SJSA1 (cell line): ENCODE measurements at regions not wholly inside any gene's neighbourhood (a gene's known extent, or its start where the extent isn't known, plus 50 kb on each side); places are given as distances from the start of the nearest gene placed in this dataset.
A peak's percentile ranks its signal among the peaks of the same experiment; 100 is the strongest.

Experiments
- DNase-seq, 2 experiments: peaks; one replicate each; pipeline ENCODE4 v3.0.0-alpha.2; 2015 to 2020; ENCODE audit warnings: low spot score in 2 of 2, low read depth in 1 of 2
- H3K27ac ChIP-seq: fragments of 250-450 bp; sonication (Bioruptor Pico); 2 replicates; pipeline ENCODE4 v1.5.1; 2020; ENCODE audit warnings: mild to moderate bottlenecking, moderate library complexity
- H3K27me3 ChIP-seq: fragments of 250-450 bp; sonication (Bioruptor Pico); replicated peaks from 2 replicates; pipeline ENCODE4 v1.5.1; 2020; ENCODE audit warnings: mild to moderate bottlenecking, moderate library complexity
- H3K36me3 ChIP-seq: fragments of 250-450 bp; sonication (Bioruptor Pico); 2 replicates; pipeline ENCODE4 v1.5.1; 2020; ENCODE audit warnings: mild to moderate bottlenecking
- H3K4me1 ChIP-seq: fragments of 250-450 bp; sonication (Bioruptor Pico); replicated peaks from 2 replicates; pipeline ENCODE4 v1.6.1; 2021; ENCODE audit warnings: mild to moderate bottlenecking
- H3K4me3 ChIP-seq: fragments of 250-450 bp; sonication (Bioruptor Pico); 2 replicates; pipeline ENCODE4 v1.5.1; 2020; ENCODE audit warnings: mild to moderate bottlenecking
- H3K9me3 ChIP-seq: fragments of 250-450 bp; sonication (Bioruptor Pico); replicated peaks from 2 replicates; pipeline ENCODE4 v1.5.1; 2020; ENCODE audit warnings: mild to moderate bottlenecking

DNA sequence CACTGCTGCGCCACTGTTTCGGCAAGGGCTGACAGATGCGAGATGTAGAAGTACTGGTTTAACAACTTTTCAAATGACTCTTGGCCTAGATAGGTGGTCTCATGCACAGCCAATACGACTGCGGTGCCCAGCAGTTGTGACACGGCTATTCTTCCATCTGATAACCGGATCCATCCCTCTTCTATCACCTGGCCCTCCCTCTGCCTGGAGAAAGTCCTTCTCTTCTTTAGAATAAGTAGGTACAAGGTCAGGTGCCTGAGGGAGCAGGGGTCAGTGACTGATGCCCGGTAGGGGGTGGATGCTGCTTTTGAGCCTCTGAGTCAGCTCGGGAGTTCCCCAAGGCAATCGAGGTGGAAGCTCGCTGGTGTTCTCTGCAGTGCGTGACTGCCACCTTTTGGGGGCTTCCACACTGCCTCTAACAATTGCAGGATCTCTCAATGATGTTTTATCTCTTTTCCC lies 166.8 kb upstream of the GRIK2 start:
- peak in 1 of 2 experiments; percentile 4 for DNase-seq
- Histone ChIP-seq H3K27me3 (no peaks in the 10 kb centered on the region), H3K27ac (no peak overlapping the region), H3K9me3 (0 out of 2 replicates have a peak, but pooled peaks cover 3% of the 10 kb centered on the region), H3K36me3 (no peaks in the 10 kb centered on the region), H3K4me3 (no peak overlapping the region), H3K4me1 (no peaks in the 10 kb centered on the region)

DNA sequence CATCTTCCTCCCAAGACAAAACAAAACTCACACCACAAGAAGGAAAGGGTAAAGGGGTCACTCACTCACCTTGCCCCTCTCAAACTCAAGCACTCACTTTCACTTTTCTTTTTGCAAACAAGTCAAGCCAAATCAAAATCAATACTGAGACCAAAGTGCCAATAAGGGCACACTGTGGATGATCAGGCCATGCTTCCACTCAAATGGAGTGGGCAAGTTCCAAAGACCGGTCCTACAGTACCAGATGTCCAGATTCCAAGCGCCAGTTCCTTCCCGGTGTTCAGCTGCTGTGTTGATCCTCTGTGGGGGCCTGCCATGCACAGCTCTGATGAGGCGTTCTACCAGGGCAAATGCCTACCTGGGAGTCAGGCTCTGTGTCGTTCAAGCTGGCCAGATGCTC lies 162.6 kb upstream of the GRIK2 start:
- DNase-seq: no peak
- no peak overlapping the region for H3K27ac ChIP-seq
- no peak overlapping the region for H3K4me3 ChIP-seq
- H3K4me1 ChIP-seq: no peaks in the 10 kb centered on the region
- H3K9me3 ChIP-seq: no peaks in the 10 kb centered on the region
- H3K36me3 ChIP-seq: no peaks in the 10 kb centered on the region
- H3K27me3 ChIP-seq: no peaks in the 10 kb centered on the region; the same call in 1 of the 2 replicates

DNA sequence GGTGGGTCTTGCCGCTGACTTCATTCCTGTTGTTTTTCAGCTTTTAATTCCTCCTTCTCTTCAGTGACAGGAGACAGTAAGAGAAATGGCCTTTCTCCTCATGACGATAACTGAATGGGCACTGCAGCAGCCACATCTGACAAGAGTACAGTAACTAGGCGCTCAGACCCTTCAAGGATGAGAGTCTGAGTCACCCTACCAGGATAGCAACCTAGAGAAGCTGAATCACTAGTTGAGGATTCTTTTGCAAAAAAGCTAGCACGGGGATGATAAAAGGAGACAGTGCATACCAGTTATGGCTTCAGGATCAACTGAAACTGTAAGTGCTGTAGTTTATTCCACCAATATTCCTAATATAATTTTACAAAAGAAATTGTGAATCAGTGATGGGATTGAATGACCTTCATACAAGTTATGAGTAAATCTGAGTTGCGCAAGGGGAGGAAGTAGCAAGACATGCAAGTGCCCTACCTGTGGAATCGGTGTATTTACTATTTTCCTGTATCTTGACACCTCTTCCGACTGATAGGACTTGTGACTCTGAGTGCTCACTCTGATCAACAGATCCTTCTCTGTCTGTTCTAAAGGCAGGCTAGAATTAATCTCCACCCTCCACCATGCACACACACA lies 161.8 kb upstream of the GRIK2 start:
- Histone ChIP-seq H3K36me3 (no peaks in the 10 kb centered on the region), H3K4me3 (no peak overlapping the region), H3K27ac (no peak overlapping the region), H3K9me3 (no peaks in the 10 kb centered on the region), H3K4me1 (no peaks in the 10 kb centered on the region), H3K27me3 (no peaks in the 10 kb centered on the region; the same call in 1 of the 2 replicates)
- DNase-seq: no peak

GRCh38 chr6:101232961-101233360 lies 160.5 kb upstream of the GRIK2 start:
- H3K27ac ChIP-seq: no peak overlapping the region
- no peaks in the 10 kb centered on the region; the same call in 1 of the 2 replicates for H3K27me3 ChIP-seq
- H3K4me1 ChIP-seq: no peaks in the 10 kb centered on the region
- H3K4me3 ChIP-seq: no peak overlapping the region
- H3K9me3 ChIP-seq: no peaks in the 10 kb centered on the region
- H3K36me3 ChIP-seq: no peaks in the 10 kb centered on the region
- DNase-seq: no peak

GRCh38 chr6:101236709-101237108 lies 156.8 kb upstream of the GRIK2 start:
- no peaks in the 10 kb centered on the region; the same call in 1 of the 2 replicates for H3K27me3 ChIP-seq
- no peak for DNase-seq
- no peaks in the 10 kb centered on the region for H3K4me1 ChIP-seq
- H3K4me3 ChIP-seq: no peak overlapping the region
- no peaks in the 10 kb centered on the region for H3K36me3 ChIP-seq
- no peaks in the 10 kb centered on the region for H3K9me3 ChIP-seq
- H3K27ac ChIP-seq: no peak overlapping the region

DNA sequence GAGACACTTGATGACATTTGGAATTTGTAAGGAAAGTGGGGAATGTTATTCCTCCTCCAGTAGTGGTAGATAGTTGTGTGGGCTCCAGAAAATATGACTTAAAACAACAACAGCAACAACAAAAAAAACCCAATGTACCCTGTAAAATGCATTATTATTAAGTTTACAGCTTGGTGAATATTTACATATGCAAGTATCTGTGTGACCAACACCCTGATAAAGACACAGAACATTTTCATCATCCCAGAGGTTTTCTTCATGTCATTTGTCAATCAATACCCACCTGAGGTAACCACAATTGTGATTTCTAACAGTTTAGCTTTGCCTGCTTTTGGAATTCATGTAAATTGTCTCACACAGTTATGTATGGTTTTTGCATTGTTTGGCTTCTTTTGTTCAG lies 152.1 kb upstream of the GRIK2 start:
- Histone ChIP-seq H3K9me3 (no peaks in the 10 kb centered on the region), H3K27ac (no peak overlapping the region), H3K27me3 (no peaks in the 10 kb centered on the region), H3K4me1 (no peaks in the 10 kb centered on the region), H3K36me3 (no peaks in the 10 kb centered on the region), H3K4me3 (no peak overlapping the region)
- no peak for DNase-seq

DNA sequence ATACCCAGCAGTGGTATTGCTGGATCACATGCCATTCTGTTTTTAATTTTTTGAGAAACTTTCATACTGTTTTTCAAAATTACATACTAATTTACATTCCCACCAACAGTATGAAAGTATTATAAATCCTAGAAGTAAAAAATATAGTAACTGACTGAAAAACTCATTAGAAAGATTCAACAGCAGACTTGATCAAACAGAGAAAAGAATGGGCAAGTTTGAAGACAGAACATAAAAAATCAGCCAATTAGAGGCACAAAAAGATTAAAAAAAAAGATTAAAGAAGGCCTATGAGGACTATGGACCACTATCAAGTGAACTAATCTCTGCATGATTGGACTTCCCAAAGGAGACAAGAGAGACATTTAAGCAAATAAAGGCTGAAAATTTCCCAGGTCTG lies 144.0 kb upstream of the GRIK2 start:
- H3K9me3 ChIP-seq: no peaks in the 10 kb centered on the region
- no peak for DNase-seq
- no peaks in the 10 kb centered on the region for H3K27me3 ChIP-seq
- no peak overlapping the region for H3K4me3 ChIP-seq
- H3K27ac ChIP-seq: no peak overlapping the region
- H3K4me1 ChIP-seq: no peaks in the 10 kb centered on the region
- no peaks in the 10 kb centered on the region for H3K36me3 ChIP-seq

DNA sequence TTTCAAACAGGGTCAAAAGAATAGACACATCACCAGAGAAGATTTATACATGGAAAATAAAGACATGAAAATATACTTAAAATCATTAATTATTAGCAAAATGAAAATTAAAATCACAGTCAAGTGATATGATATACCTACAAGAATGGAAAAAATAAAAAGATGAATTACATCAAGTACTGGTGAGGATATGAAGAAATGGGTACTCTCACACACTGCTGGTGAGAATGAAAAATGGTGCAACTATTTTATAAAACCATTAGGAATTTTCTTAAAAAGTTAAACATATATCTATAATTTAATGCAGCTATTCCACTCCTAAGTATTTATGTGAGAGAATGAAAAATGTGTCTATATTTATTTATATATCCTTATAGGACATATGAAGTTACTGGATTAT lies 136.3 kb upstream of the GRIK2 start:
- DNase-seq: no peak
- Histone ChIP-seq H3K9me3 (no peaks in the 10 kb centered on the region), H3K4me3 (no peak overlapping the region), H3K27ac (no peak overlapping the region), H3K4me1 (no peaks in the 10 kb centered on the region), H3K27me3 (no peaks in the 10 kb centered on the region), H3K36me3 (no peaks in the 10 kb centered on the region)

GRCh38 chr6:101259505-101259904 lies 134.0 kb upstream of the GRIK2 start:
- Histone ChIP-seq H3K4me1 (no peaks in the 10 kb centered on the region), H3K36me3 (no peaks in the 10 kb centered on the region), H3K4me3 (no peak overlapping the region), H3K9me3 (no peaks in the 10 kb centered on the region), H3K27ac (no peak overlapping the region), H3K27me3 (no peaks in the 10 kb centered on the region)
- no peak for DNase-seq

- Histone ChIP-seq H3K36me3 (no peaks in the 10 kb centered on the region), H3K27me3 (no peaks in the 10 kb centered on the region), H3K4me1 (no peaks in the 10 kb centered on the region), H3K4me3 (no peak overlapping the region), H3K27ac (no peak overlapping the region), H3K9me3 (no peaks in the 10 kb centered on the region)
- DNase-seq: no peak
Measured at GRCh38 chr6:101263596-101263995, 129.9 kb upstream of the GRIK2 start.

- no peak overlapping the region for H3K27ac ChIP-seq
- H3K9me3 ChIP-seq: no peaks in the 10 kb centered on the region
- H3K4me3 ChIP-seq: no peak overlapping the region
- H3K27me3 ChIP-seq: no peaks in the 10 kb centered on the region
- no peaks in the 10 kb centered on the region for H3K36me3 ChIP-seq
- no peak for DNase-seq
- H3K4me1 ChIP-seq: no peaks in the 10 kb centered on the region
Measured at GRCh38 chr6:101266063-101266462, 127.4 kb upstream of the GRIK2 start.

- Histone ChIP-seq H3K4me3 (no peak overlapping the region), H3K27me3 (no peaks in the 10 kb centered on the region), H3K4me1 (no peaks in the 10 kb centered on the region), H3K27ac (no peak overlapping the region), H3K36me3 (no peaks in the 10 kb centered on the region), H3K9me3 (no peaks in the 10 kb centered on the region)
- DNase-seq: no peak
Measured at GRCh38 chr6:101268541-101268940, 125.0 kb upstream of the GRIK2 start.

DNA sequence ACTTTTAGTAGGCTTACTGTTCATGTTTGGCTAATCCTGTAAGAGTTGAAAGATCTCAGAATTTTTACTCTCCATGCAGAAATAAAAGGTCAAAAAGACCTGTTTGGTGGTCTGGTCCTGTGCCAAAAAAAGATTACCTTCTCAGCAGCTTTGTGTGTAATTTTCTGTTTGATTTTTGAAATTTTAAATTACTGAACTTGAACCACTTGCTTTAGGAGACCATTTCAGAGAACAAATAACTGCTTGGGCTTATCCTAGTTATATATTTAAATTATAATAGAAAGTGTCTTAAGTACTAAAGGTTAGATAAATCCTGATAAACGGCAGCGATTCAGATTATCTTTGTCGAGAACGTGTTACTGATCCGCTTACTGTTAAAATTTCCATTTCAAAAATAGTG lies 118.3 kb upstream of the GRIK2 start:
- H3K4me1 ChIP-seq: no peaks in the 10 kb centered on the region
- H3K27ac ChIP-seq: no peak overlapping the region
- no peak for DNase-seq
- H3K27me3 ChIP-seq: no peaks in the 10 kb centered on the region
- no peak overlapping the region for H3K4me3 ChIP-seq
- H3K9me3 ChIP-seq: no peaks in the 10 kb centered on the region
- no peaks in the 10 kb centered on the region for H3K36me3 ChIP-seq

DNA sequence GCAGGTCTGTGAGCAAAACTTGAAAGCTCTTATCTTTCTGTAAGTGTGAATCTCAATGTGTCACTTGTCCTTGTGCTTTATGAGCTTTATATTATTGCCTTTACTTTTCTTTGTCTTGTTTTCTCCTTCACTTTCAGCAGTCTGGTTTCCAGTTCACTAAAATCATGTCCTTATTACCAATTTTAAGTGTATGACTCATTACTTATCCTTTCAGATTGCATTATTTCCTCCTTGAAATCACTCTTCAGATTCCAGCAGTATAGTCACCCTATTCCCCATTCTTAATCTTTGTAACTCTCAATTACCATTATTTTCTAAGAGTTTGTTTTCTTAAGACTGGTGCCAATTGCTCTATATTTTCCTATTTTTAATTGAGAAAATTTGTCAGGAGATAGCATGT lies 117.4 kb upstream of the GRIK2 start:
- H3K36me3 ChIP-seq: no peaks in the 10 kb centered on the region
- H3K9me3 ChIP-seq: no peaks in the 10 kb centered on the region
- DNase-seq: no peak
- H3K27me3 ChIP-seq: no peaks in the 10 kb centered on the region
- H3K27ac ChIP-seq: no peak overlapping the region
- no peak overlapping the region for H3K4me3 ChIP-seq
- H3K4me1 ChIP-seq: no peaks in the 10 kb centered on the region

DNA sequence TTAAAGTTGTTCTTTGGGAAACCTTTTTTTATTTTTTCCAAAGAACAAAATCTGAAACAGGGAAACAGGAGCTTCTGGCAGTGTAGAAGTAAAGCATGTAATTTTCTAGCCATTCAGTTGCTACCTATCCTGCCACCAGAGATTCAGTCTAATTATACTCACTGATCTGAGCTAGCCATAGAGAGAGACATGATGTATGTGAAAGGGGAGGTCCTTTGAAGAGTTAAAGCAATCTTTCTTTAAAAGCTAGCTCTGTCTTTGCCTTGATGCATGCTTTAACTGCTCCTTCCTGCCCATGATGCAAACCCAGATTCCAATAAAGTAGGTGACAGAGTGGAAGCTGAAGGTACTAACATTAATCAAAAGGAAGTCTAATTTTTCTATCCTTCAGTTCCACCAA lies 114.1 kb upstream of the GRIK2 start:
- Histone ChIP-seq H3K36me3 (no peaks in the 10 kb centered on the region), H3K4me3 (no peak overlapping the region), H3K4me1 (no peaks in the 10 kb centered on the region), H3K9me3 (no peaks in the 10 kb centered on the region), H3K27me3 (no peaks in the 10 kb centered on the region), H3K27ac (no peak overlapping the region)
- no peak for DNase-seq
